ENCODE measurements at regions not wholly inside any gene's neighbourhood (a gene's known extent, or its start where the extent isn't known, plus 50 kb on each side); places are given as distances from the start of the nearest gene placed in this dataset.
"Not testable (repeated sequence)": the region's sequence is repeated elsewhere in the genome, so short reads cannot be mapped to it uniquely, and the experiment has no call there.

GRCh38 chr6:141976994-141977393 is 155.7 kb upstream of the GJE1 start:
- DNase-seq (ENCODE audit: low read depth), result no peak
- no peak overlapping the region for H3K4me3 ChIP-seq (ENCODE audit: low read depth, low read length)
- no peak for TF ChIP-seq CTCF (IDR thresholded peaks at IDR 0.05; ENCODE audit: control insufficient read depth, extremely low read depth, insufficient read depth)

- H3K4me3 ChIP-seq (ENCODE audit: low read depth, low read length); DNase-seq (ENCODE audit: low read depth): not testable (repeated sequence)
These were observed 162.8 kb upstream of the GJE1 start for GRCh38 chr6:141969768-141970415.

- DNase-seq (ENCODE audit: low read depth), result no peak
- no peak for TF ChIP-seq CTCF (IDR thresholded peaks at IDR 0.05; ENCODE audit: control insufficient read depth, extremely low read depth, insufficient read depth)
- H3K4me3 ChIP-seq (ENCODE audit: low read depth, low read length), result no peak overlapping the region
These were observed 163.5 kb upstream of the GJE1 start for GRCh38 chr6:141969201-141969600.

GRCh38 chr6:141968632-141969031 is 164.1 kb upstream of the GJE1 start:
- H3K4me3 ChIP-seq (ENCODE audit: low read depth, low read length), result no peak overlapping the region
- no peak for DNase-seq (ENCODE audit: low read depth)
- no peak for TF ChIP-seq CTCF (IDR thresholded peaks at IDR 0.05; ENCODE audit: control insufficient read depth, extremely low read depth, insufficient read depth)

- no peak for TF ChIP-seq CTCF (IDR thresholded peaks at IDR 0.05; ENCODE audit: control insufficient read depth, extremely low read depth, insufficient read depth)
- no peak for DNase-seq (ENCODE audit: low read depth)
- no peak overlapping the region for H3K4me3 ChIP-seq (ENCODE audit: low read depth, low read length)
These were observed 167.6 kb upstream of the GJE1 start for GRCh38 chr6:141965016-141965545.

GRCh38 chr6:141963543-141964295 is 169.0 kb upstream of the GJE1 start:
- DNase-seq (ENCODE audit: low read depth), result no peak
- no peak for TF ChIP-seq CTCF (IDR thresholded peaks at IDR 0.05; ENCODE audit: control insufficient read depth, extremely low read depth, insufficient read depth)

GRCh38 chr6:141957271-141957670 is 175.5 kb upstream of the GJE1 start:
- no peak for TF ChIP-seq CTCF (IDR thresholded peaks at IDR 0.05; ENCODE audit: control insufficient read depth, extremely low read depth, insufficient read depth)
- H3K4me3 ChIP-seq (ENCODE audit: low read depth, low read length), result no peak overlapping the region
- DNase-seq (ENCODE audit: low read depth), result no peak

More at GRCh38 chr6:141963543-141964295, 169.0 kb upstream of the GJE1 start:
- H3K4me3 ChIP-seq (ENCODE audit: low read depth, low read length), result no peak overlapping the region
